Erythroblast (primary cell): ENCODE measurements at regions not wholly inside any gene's neighbourhood (a gene's known extent, or its start where the extent isn't known, plus 50 kb on each side); places are given as distances from the start of the nearest gene placed in this dataset.

Experiments used
- GATA1 ChIP-seq: IDR thresholded peaks from 2 replicates; pipeline ENCODE4 v1.6.1; 2011; ENCODE audit warnings: low read depth, mild to moderate bottlenecking, control low read depth, low read length, moderate library complexity
- POLR2A ChIP-seq: IDR thresholded peaks from 2 replicates; pipeline ENCODE4 v1.6.1; 2011; ENCODE audit warnings: mild to moderate bottlenecking, low read length

- TF ChIP-seq POLR2A (no peak), GATA1 (no peak)
These were observed 61.7 kb upstream of the SHH start for GRCh38 chr7:155874010-155874409.
